IMR-90 (cell line): ENCODE measurements at regions not wholly inside any gene's neighbourhood (a gene's known extent, or its start where the extent isn't known, plus 50 kb on each side); places are given as distances from the start of the nearest gene placed in this dataset.

ENCODE experiments used
- ATAC-seq: fragments of 200-7000 bp; cut with Tn5 transposase; 2 replicates; pipeline ENCODE4 v1.9.1; 2020; ENCODE audit warnings: low read depth, mild to moderate bottlenecking, moderate library complexity
- BruUV-seq: library from RNA; stranded (reverse); fragments of 400-500 nt; replicated peaks from 2 replicates; lab custom pipeline; 2021; lab: Mats Ljungman, UMichigan
- CTCF ChIA-PET: fragments of 300-600 bp; formaldehyde crosslinking; extraction: SDS; loops from one replicate; lab custom pipeline; 2021; ENCODE audit warnings: antibody characterized with exemption; lab: Yijun Ruan, JAX
- POLR2A ChIA-PET: fragments of 300-600 bp; sonication (Branson Sonifier 250); formaldehyde crosslinking; loops from one replicate; lab custom pipeline; 2022; ENCODE audit warnings: antibody characterized with exemption; ENCODE audit not compliant: unreplicated experiment; lab: Charles Lee
- DNase-seq: peaks from one replicate; pipeline ENCODE4 v3.0.0; 2013
- H2AFZ ChIP-seq: replicated peaks from 2 replicates; pipeline ENCODE3; 2013; ENCODE audit warnings: low read length, mild to moderate bottlenecking; ENCODE audit not compliant: poor library complexity
- H2AK5ac ChIP-seq: 2 replicates; pipeline ENCODE4 v1.6.1; 2013; ENCODE audit warnings: low read depth, low read length, inconsistent platforms
- H2AK9ac ChIP-seq: replicated peaks from 2 replicates; pipeline ENCODE3; 2013; ENCODE audit warnings: mild to moderate bottlenecking, low read depth, low read length, moderate library complexity; ENCODE audit not compliant: poor library complexity
- H2BK120ac ChIP-seq: 2 replicates; pipeline ENCODE4 v1.6.1; 2013; ENCODE audit warnings: low read depth, low read length, inconsistent platforms
- H2BK15ac ChIP-seq: 3 replicates; pipeline ENCODE4 v1.6.1; 2013; ENCODE audit warnings: low read depth, low read length, inconsistent platforms
- H2BK20ac ChIP-seq: 2 replicates; pipeline ENCODE4 v1.6.1; 2013; ENCODE audit warnings: low read depth, mild to moderate bottlenecking, inconsistent platforms, low read length, moderate library complexity
- H2BK5ac ChIP-seq: 2 replicates; pipeline ENCODE4 v1.6.1; 2013; ENCODE audit warnings: mild to moderate bottlenecking, low read depth, low read length, inconsistent platforms; ENCODE audit not compliant: poor library complexity, severe bottlenecking
- H3K14ac ChIP-seq: replicated peaks from 2 replicates; pipeline ENCODE4 v1.6.1; 2013; ENCODE audit warnings: low read depth, low read length, inconsistent platforms
- H3K18ac ChIP-seq: 2 replicates; pipeline ENCODE4 v1.6.1; 2013; ENCODE audit warnings: low read depth, low read length, control low read depth
- H3K23ac ChIP-seq: 2 replicates; pipeline ENCODE4 v1.6.1; 2013; ENCODE audit warnings: low read depth, low read length, inconsistent platforms
- H3K27ac ChIP-seq: 2 replicates; pipeline ENCODE4 v1.5.1; 2013; ENCODE audit warnings: mild to moderate bottlenecking, control low read depth, low read length; ENCODE audit not compliant: insufficient read depth
- H3K27me3 ChIP-seq: 2 replicates; pipeline ENCODE4 v1.6.1; 2013; ENCODE audit warnings: low read length; ENCODE audit not compliant: control insufficient read depth, insufficient read depth
- H3K36me3 ChIP-seq: 2 replicates; pipeline ENCODE4 v1.6.1; 2013; ENCODE audit warnings: low read length, mixed read lengths; ENCODE audit not compliant: control insufficient read depth, insufficient read depth
- H3K4ac ChIP-seq: 2 replicates; pipeline ENCODE4 v1.6.1; 2013; ENCODE audit warnings: low read depth, low read length, inconsistent platforms
- H3K4me1 ChIP-seq: 2 replicates; pipeline ENCODE4 v1.6.1; 2013; ENCODE audit warnings: low read length, mixed read lengths; ENCODE audit not compliant: control insufficient read depth, insufficient read depth
- H3K4me2 ChIP-seq: 2 replicates; pipeline ENCODE4 v1.6.1; 2013; ENCODE audit warnings: low read depth, mild to moderate bottlenecking, control low read depth, low read length, moderate library complexity
- H3K4me3 ChIP-seq: 2 replicates; pipeline ENCODE4 v1.5.1; 2013; ENCODE audit warnings: low read depth, mild to moderate bottlenecking, control low read depth, low read length, moderate library complexity; ENCODE audit not compliant: insufficient read depth
- H3K56ac ChIP-seq: 2 replicates; pipeline ENCODE4 v1.6.1; 2013; ENCODE audit warnings: low read length, inconsistent platforms; ENCODE audit not compliant: insufficient read depth; ENCODE audit errors: extremely low read depth
- H3K79me1 ChIP-seq, 2 experiments: 2 replicates each; pipeline ENCODE4 v1.6.1; 2013; ENCODE audit warnings: low read length in 2 of 2, inconsistent platforms in 1 of 2, low read depth in 1 of 2
- H3K9ac ChIP-seq: 2 replicates; pipeline ENCODE4 v1.6.1; 2013; ENCODE audit warnings: low read depth, low read length, control low read depth
- H3K9me1 ChIP-seq: 2 replicates; pipeline ENCODE4 v1.6.1; 2013; ENCODE audit warnings: low read length, inconsistent platforms; ENCODE audit not compliant: insufficient read depth
- H3K9me3 ChIP-seq: 2 replicates; pipeline ENCODE4 v1.6.1; 2013; ENCODE audit warnings: low read length; ENCODE audit not compliant: control insufficient read depth, insufficient read depth
- H4K20me1 ChIP-seq: 2 replicates; pipeline ENCODE4 v1.6.1; 2013; ENCODE audit warnings: low read length, inconsistent platforms; ENCODE audit not compliant: insufficient read depth
- H4K5ac ChIP-seq: 2 replicates; pipeline ENCODE4 v1.6.1; 2013; ENCODE audit warnings: mild to moderate bottlenecking, low read depth, low read length, control low read depth
- H4K8ac ChIP-seq, 2 experiments: 2 replicates each; pipeline ENCODE4 v1.6.1; 2013; ENCODE audit warnings: low read depth in 2 of 2, low read length in 2 of 2, control low read depth in 1 of 2, inconsistent platforms in 1 of 2
- H4K91ac ChIP-seq: 2 replicates; pipeline ENCODE4 v1.6.1; 2013; ENCODE audit warnings: low read depth, low read length, inconsistent platforms; ENCODE audit not compliant: insufficient read depth
- BHLHE40 ChIP-seq: fragments of 150-350 bp; IDR thresholded peaks from 2 replicates; pipeline ENCODE4 v1.6.1; 2016; ENCODE audit warnings: mild to moderate bottlenecking, low read depth, low read length
- CEBPB ChIP-seq: IDR thresholded peaks from 2 replicates; pipeline ENCODE4 v1.6.1; 2012; ENCODE audit warnings: low read depth, low read length, improper control_type of control experiment
- CHD1 ChIP-seq: IDR thresholded peaks from 2 replicates; pipeline ENCODE4 v1.6.1; 2012; ENCODE audit warnings: low read depth, low read length, improper control_type of control experiment
- CTCF ChIP-seq: conservative IDR thresholded peaks from 2 replicates; pipeline ENCODE4 v1.5.1; 2012; ENCODE audit warnings: mild to moderate bottlenecking, low read depth, low read length, improper control_type of control experiment
- FOS ChIP-seq: fragments of 150-350 bp; IDR thresholded peaks from 2 replicates; pipeline ENCODE4 v1.6.1; 2016; ENCODE audit warnings: low read depth, low read length
- MAFK ChIP-seq: IDR thresholded peaks from 2 replicates; pipeline ENCODE4 v1.6.1; 2012; ENCODE audit warnings: low read depth, low read length, improper control_type of control experiment
- MAZ ChIP-seq: IDR thresholded peaks from 2 replicates; pipeline ENCODE4 v1.6.1; 2012; ENCODE audit warnings: low read depth, mild to moderate bottlenecking, low read length, improper control_type of control experiment, moderate library complexity, borderline replicate concordance
- MXI1 ChIP-seq: IDR thresholded peaks from 2 replicates; pipeline ENCODE4 v1.6.1; 2012; ENCODE audit warnings: low read depth, mild to moderate bottlenecking, low read length, moderate library complexity, borderline replicate concordance
- NFE2L2 ChIP-seq: fragments of 150-350 bp; IDR thresholded peaks from 2 replicates; pipeline ENCODE4 v1.6.1; 2016; ENCODE audit warnings: low read depth, mild to moderate bottlenecking, low read length
- POLR2A ChIP-seq: IDR thresholded peaks from 2 replicates; pipeline ENCODE4 v1.6.1; 2012; ENCODE audit warnings: mild to moderate bottlenecking, low read depth, low read length
- RAD21 ChIP-seq: IDR thresholded peaks from 2 replicates; pipeline ENCODE4 v1.6.1; 2012; ENCODE audit warnings: low read length, improper control_type of control experiment
- RCOR1 ChIP-seq: IDR thresholded peaks from 2 replicates; pipeline ENCODE4 v1.6.1; 2012; ENCODE audit warnings: mild to moderate bottlenecking, low read length, improper control_type of control experiment; ENCODE audit not compliant: insufficient replicate concordance
- RFX5 ChIP-seq: IDR thresholded peaks from 2 replicates; pipeline ENCODE4 v1.8.0; 2012; ENCODE audit warnings: low read depth, mild to moderate bottlenecking, low read length, moderate library complexity
- SMC3 ChIP-seq: fragments of 150-350 bp; IDR thresholded peaks from 2 replicates; pipeline ENCODE4 v1.6.1; 2016; ENCODE audit warnings: low read depth, mild to moderate bottlenecking, antibody characterized with exemption, low read length, moderate library complexity
- WGBS, 2 experiments: methylation state at CpG; one replicate each; pipeline versions ENCODE4 v1.1.5 to v1.1.7; 2013; ENCODE audit warnings: missing lambda C conversion rate in 2 of 2; ENCODE audit not compliant: insufficient read length in 1 of 2; ENCODE audit errors: extremely low coverage in 2 of 2; 5-methylcytosine and 5-hydroxymethylcytosine counted together
- dilution Hi-C: fragments of 300-500 bp; cut with HindIII; formaldehyde crosslinking; loops from one replicate; pipeline ENCODE4 v1.14.3; 2018; ENCODE audit warnings: low sequenced_read_pairs; ENCODE audit not compliant: unreplicated experiment
- in situ Hi-C: fragments of 300-500 bp; cut with MboI; formaldehyde crosslinking; loops from 3 replicates; pipeline ENCODE4 v1.14.3; 2019; ENCODE audit warnings: low sequenced_read_pairs, inconsistent platforms, mixed read lengths
- intact Hi-C: fragments of 100-400 bp; cut with micrococcal nuclease; formaldehyde crosslinking; loops from 2 replicates; pipeline ENCODE4 v1.10.0; 2022
- TF ChIP-seq, protein P1 (sequence below): fragments of 150-350 bp; IDR thresholded peaks from 2 replicates; pipeline ENCODE4 v1.6.1; 2017; ENCODE audit warnings: mild to moderate bottlenecking, antibody characterized with exemption, low read length, low read depth
- TF ChIP-seq, protein P2 (sequence below): fragments of 150-350 bp; IDR thresholded peaks from 2 replicates; pipeline ENCODE4 v1.6.1; 2016; ENCODE audit warnings: low read depth, mild to moderate bottlenecking, low read length, moderate library complexity, borderline replicate concordance

DNA sequence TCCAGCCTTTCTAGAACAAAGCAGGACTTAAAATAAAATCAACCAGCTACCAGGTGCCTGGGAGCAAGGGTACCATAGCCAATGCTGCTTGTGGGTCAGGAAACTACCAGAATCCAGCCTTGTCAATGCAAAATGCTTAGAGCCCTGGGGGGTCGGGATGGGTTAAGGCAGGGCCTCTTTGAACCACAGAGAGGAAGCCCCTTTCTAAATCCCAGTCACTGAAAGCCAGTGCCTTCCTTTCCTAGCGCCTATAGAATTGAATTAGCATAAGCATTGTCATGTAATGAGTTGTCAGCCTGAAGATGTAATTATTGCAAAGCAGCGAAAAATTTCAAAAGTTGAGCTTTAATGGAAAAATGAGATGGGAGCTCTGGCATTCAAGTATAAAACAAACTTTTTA, 176.6 kb upstream of the DAB1 start:
- H3K4me3 ChIP-seq, result no peak overlapping the region
- TF ChIP-seq FOS, result no peak
- no peak for TF ChIP-seq RFX5
- TF ChIP-seq NFE2L2, result no peak
- TF ChIP-seq CHD1, result no peak
- no peak for TF ChIP-seq POLR2A
- no peak for TF ChIP-seq MXI1
- no peak for TF ChIP-seq RCOR1
- TF ChIP-seq, protein P1, sequence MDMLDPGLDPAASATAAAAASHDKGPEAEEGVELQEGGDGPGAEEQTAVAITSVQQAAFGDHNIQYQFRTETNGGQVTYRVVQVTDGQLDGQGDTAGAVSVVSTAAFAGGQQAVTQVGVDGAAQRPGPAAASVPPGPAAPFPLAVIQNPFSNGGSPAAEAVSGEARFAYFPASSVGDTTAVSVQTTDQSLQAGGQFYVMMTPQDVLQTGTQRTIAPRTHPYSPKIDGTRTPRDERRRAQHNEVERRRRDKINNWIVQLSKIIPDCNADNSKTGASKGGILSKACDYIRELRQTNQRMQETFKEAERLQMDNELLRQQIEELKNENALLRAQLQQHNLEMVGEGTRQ, result no peak
- no peak for TF ChIP-seq RAD21
- TF ChIP-seq SMC3, result no peak
- TF ChIP-seq MAZ, result no peak
- no peak for TF ChIP-seq CTCF
- TF ChIP-seq CEBPB, result no peak
- TF ChIP-seq BHLHE40, result no peak
- TF ChIP-seq, protein P2, sequence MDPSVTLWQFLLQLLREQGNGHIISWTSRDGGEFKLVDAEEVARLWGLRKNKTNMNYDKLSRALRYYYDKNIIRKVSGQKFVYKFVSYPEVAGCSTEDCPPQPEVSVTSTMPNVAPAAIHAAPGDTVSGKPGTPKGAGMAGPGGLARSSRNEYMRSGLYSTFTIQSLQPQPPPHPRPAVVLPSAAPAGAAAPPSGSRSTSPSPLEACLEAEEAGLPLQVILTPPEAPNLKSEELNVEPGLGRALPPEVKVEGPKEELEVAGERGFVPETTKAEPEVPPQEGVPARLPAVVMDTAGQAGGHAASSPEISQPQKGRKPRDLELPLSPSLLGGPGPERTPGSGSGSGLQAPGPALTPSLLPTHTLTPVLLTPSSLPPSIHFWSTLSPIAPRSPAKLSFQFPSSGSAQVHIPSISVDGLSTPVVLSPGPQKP, result no peak
- TF ChIP-seq MAFK, result no peak
- H2BK15ac ChIP-seq, result no peak overlapping the region
- peaks cover 2% of the 10 kb centered on the region; the same call in 1 of the 2 replicates for H3K27me3 ChIP-seq
- no peak overlapping the region for H3K27ac ChIP-seq
- H2AFZ ChIP-seq, result no peak overlapping the region
- H2BK120ac ChIP-seq, result no peak overlapping the region
- no peak overlapping the region for H3K9ac ChIP-seq
- ATAC-seq (no peak), DNase-seq (no peak)
- H4K8ac ChIP-seq, result no peak overlapping the region
- CTCF ChIA-PET, result no interaction called here
- no peaks in the 10 kb centered on the region for H3K79me1 ChIP-seq
- H3K56ac ChIP-seq, result no peak overlapping the region
- POLR2A ChIA-PET, result no interaction called here
- H2AK9ac ChIP-seq, result no peak overlapping the region
- H3K4ac ChIP-seq, result no peak overlapping the region
- WGBS, 2 experiments, result no CpG with 5 or more reads among the region's 3 CpGs
- H3K23ac ChIP-seq, result no peak overlapping the region
- intact Hi-C loops, result no loop called here
- no peaks in the 10 kb centered on the region for H3K36me3 ChIP-seq
- H2BK5ac ChIP-seq, result no peak overlapping the region
- no peak overlapping the region for H4K91ac ChIP-seq
- no peak overlapping the region for H3K14ac ChIP-seq
- H4K20me1 ChIP-seq, result no peaks in the 10 kb centered on the region
- no peaks in the 10 kb centered on the region for H3K9me3 ChIP-seq
- dilution Hi-C loops, result no loop called here
- H3K4me1 ChIP-seq, result no peaks in the 10 kb centered on the region
- H3K9me1 ChIP-seq, result no peaks in the 10 kb centered on the region
- H2AK5ac ChIP-seq, result no peak overlapping the region
- no peak overlapping the region for H4K5ac ChIP-seq
- no peak overlapping the region for H3K4me2 ChIP-seq
- in situ Hi-C loops, result no loop called here
- no peak overlapping the region for H2BK20ac ChIP-seq
- BruUV-seq, result no TSS peak
- H3K18ac ChIP-seq, result no peak overlapping the region
